ENCODE measurements at regions not wholly inside any gene's neighbourhood (a gene's known extent, or its start where the extent isn't known, plus 50 kb on each side); places are given as distances from the start of the nearest gene placed in this dataset.
"Not testable (repeated sequence)": the region's sequence is repeated elsewhere in the genome, so short reads cannot be mapped to it uniquely, and the experiment has no call there.

GRCh38 chr2:239746559-239747246 lies 278.4 kb downstream of the NDUFA10 start:
- no peak for DNase-seq (ENCODE audit: low read depth in 2 of 2)

- no peak for DNase-seq (ENCODE audit: low read depth in 2 of 2)
Measured at GRCh38 chr2:239745386-239746227, 279.5 kb downstream of the NDUFA10 start.

- no peak for DNase-seq (ENCODE audit: low read depth in 2 of 2)
Measured at GRCh38 chr2:239744706-239745340, 280.3 kb downstream of the NDUFA10 start.

- DNase-seq (ENCODE audit: low read depth in 2 of 2) = no peak
Measured at GRCh38 chr2:239743206-239743605, 281.9 kb downstream of the NDUFA10 start.

- no peak for DNase-seq (ENCODE audit: low read depth in 2 of 2)
Measured at GRCh38 chr2:239742377-239742776, 282.8 kb downstream of the NDUFA10 start.

GRCh38 chr2:239739206-239739605 lies 285.9 kb downstream of the NDUFA10 start:
- no peak for DNase-seq (ENCODE audit: low read depth in 2 of 2)

- no peak for DNase-seq (ENCODE audit: low read depth in 2 of 2)
Measured at GRCh38 chr2:239738159-239738558, 287.0 kb downstream of the NDUFA10 start.

GRCh38 chr2:239737144-239737463 lies 288.0 kb downstream of the NDUFA10 start:
- DNase-seq (ENCODE audit: low read depth in 2 of 2) = no peak

- no peak for DNase-seq (ENCODE audit: low read depth in 2 of 2)
Measured at GRCh38 chr2:239736358-239737143, 288.6 kb downstream of the NDUFA10 start.

- DNase-seq (ENCODE audit: low read depth in 2 of 2) = no peak
Measured at GRCh38 chr2:239735829-239736357, 289.2 kb downstream of the NDUFA10 start.

GRCh38 chr2:239735131-239735828 lies 289.9 kb downstream of the NDUFA10 start:
- DNase-seq (ENCODE audit: low read depth in 2 of 2) = no peak

GRCh38 chr2:239734436-239735005 lies 290.6 kb downstream of the NDUFA10 start:
- no peak for DNase-seq (ENCODE audit: low read depth in 2 of 2)

- DNase-seq (ENCODE audit: low read depth in 2 of 2) = no peak
Measured at GRCh38 chr2:239732666-239733010, 292.5 kb downstream of the NDUFA10 start.

GRCh38 chr2:239731998-239732665 lies 293.0 kb downstream of the NDUFA10 start:
- no peak for DNase-seq (ENCODE audit: low read depth in 2 of 2)

- no peak for DNase-seq (ENCODE audit: low read depth in 2 of 2)
Measured at GRCh38 chr2:239731422-239731821, 293.7 kb downstream of the NDUFA10 start.

GRCh38 chr2:239730897-239731296 lies 294.2 kb downstream of the NDUFA10 start:
- no peak for DNase-seq (ENCODE audit: low read depth in 2 of 2)

- not testable (repeated sequence) for DNase-seq (ENCODE audit: low read depth in 2 of 2)
Measured at GRCh38 chr2:239730567-239730882, 294.6 kb downstream of the NDUFA10 start.

GRCh38 chr2:239729681-239730566 lies 295.2 kb downstream of the NDUFA10 start:
- no peak for DNase-seq (ENCODE audit: low read depth in 2 of 2)

- DNase-seq (ENCODE audit: low read depth in 2 of 2) = no peak
Measured at GRCh38 chr2:239729151-239729550, 296.0 kb downstream of the NDUFA10 start.

Data from fibroblast of skin of left quadriceps (primary cell).